ENCODE measurements at regions not wholly inside any gene's neighbourhood (a gene's known extent, or its start where the extent isn't known, plus 50 kb on each side); places are given as distances from the start of the nearest gene placed in this dataset.

- Histone ChIP-seq H3K27ac (no peak overlapping the region), H3K9me3 (no peaks in the 10 kb centered on the region), H3K4me1 (no peaks in the 10 kb centered on the region), H3K27me3 (no peaks in the 10 kb centered on the region), H3K4me3 (no peak overlapping the region), H3K36me3 (no peaks in the 10 kb centered on the region)
- DNase-seq = no peak
- 57 to 70% methylated on average over 2 of the region's 2 CpGs for WGBS, 2 donors
- intact Hi-C loops (cut with DNase I) = no loop called here
- TF ChIP-seq EP300 (IDR thresholded peaks at IDR 0.05) = no peak
- TF ChIP-seq POLR2A (IDR thresholded peaks at IDR 0.05) = no peak
These were observed 132.9 kb upstream of the GUCY1A2 start for GRCh38 chr11:107151158-107151557.

DNA sequence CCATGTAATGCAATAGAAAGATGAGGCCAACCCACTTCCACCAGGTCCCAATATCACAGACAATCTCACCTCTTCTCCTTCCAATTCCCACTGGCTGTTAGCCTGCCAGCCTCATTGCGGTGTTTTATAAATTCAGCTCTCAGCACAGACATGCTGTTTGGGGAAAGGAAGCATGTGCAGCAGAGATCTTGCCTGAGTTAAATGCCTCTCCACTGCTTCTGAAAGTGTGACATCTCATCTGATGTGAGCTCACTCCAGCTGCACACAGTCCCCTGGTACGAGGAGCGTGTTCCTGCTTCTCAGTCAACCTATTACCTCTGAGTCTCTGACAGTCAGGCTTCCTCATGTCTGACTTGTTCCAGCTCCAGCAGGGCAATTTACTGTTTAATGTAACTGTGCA, 122.7 kb upstream of the GUCY1A2 start:
- H3K4me3 ChIP-seq = no peak overlapping the region
- no peak for DNase-seq
- WGBS, 2 donors = 79 to 86% methylated on average over 3 of the region's 3 CpGs
- H3K27ac ChIP-seq = no peak overlapping the region
- intact Hi-C loops (cut with DNase I) = no loop called here
- no peaks in the 10 kb centered on the region for H3K9me3 ChIP-seq
- no peaks in the 10 kb centered on the region for H3K4me1 ChIP-seq
- H3K27me3 ChIP-seq = no peaks in the 10 kb centered on the region
- H3K36me3 ChIP-seq = no peaks in the 10 kb centered on the region
- TF ChIP-seq, protein P1, sequence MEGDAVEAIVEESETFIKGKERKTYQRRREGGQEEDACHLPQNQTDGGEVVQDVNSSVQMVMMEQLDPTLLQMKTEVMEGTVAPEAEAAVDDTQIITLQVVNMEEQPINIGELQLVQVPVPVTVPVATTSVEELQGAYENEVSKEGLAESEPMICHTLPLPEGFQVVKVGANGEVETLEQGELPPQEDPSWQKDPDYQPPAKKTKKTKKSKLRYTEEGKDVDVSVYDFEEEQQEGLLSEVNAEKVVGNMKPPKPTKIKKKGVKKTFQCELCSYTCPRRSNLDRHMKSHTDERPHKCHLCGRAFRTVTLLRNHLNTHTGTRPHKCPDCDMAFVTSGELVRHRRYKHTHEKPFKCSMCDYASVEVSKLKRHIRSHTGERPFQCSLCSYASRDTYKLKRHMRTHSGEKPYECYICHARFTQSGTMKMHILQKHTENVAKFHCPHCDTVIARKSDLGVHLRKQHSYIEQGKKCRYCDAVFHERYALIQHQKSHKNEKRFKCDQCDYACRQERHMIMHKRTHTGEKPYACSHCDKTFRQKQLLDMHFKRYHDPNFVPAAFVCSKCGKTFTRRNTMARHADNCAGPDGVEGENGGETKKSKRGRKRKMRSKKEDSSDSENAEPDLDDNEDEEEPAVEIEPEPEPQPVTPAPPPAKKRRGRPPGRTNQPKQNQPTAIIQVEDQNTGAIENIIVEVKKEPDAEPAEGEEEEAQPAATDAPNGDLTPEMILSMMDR (IDR thresholded peaks at IDR 0.05) = no peak
- no peak for TF ChIP-seq EP300 (IDR thresholded peaks at IDR 0.05)
- no peak for TF ChIP-seq POLR2A (IDR thresholded peaks at IDR 0.05)
- TF ChIP-seq POLR2AphosphoS5 (IDR thresholded peaks at IDR 0.05) = no peak

- Histone ChIP-seq H3K27me3 (no peaks in the 10 kb centered on the region), H3K4me3 (no peak overlapping the region), H3K9me3 (no peaks in the 10 kb centered on the region), H3K27ac (no peak overlapping the region), H3K36me3 (no peaks in the 10 kb centered on the region), H3K4me1 (no peaks in the 10 kb centered on the region)
- WGBS, 2 donors = 75 to 91% methylated on average over 4 of the region's 4 CpGs
- TF ChIP-seq, protein P1 (IDR thresholded peaks at IDR 0.05) = no peak
- TF ChIP-seq POLR2A (IDR thresholded peaks at IDR 0.05) (no peak), EP300 (IDR thresholded peaks at IDR 0.05) (no peak), POLR2AphosphoS5 (IDR thresholded peaks at IDR 0.05) (no peak)
- intact Hi-C loops (cut with DNase I) = no loop called here
- DNase-seq = no peak
These were observed 121.1 kb upstream of the GUCY1A2 start for GRCh38 chr11:107139396-107139795.

DNA sequence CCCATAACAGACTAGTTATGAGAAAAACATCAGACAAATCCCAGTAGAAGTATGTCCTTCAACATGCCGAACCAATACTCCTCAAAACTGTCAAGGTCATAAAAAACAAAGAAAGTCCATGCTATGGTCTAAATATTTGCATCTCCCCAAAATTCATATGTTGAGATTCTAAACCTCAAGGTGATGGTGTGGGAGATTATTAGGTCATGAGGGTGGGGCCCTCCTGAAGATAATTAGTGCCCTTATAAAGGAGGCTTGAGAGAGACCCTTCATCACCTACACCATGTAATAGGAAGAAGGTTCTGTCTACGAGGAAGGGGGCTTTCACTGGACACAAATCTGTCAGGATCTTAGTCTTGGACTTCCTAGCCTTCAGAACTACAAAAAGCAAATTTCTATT, 118.6 kb upstream of the GUCY1A2 start:
- no peaks in the 10 kb centered on the region for H3K36me3 ChIP-seq
- 86 to 91% methylated on average over 2 of the region's 2 CpGs for WGBS, 2 donors

GRCh38 chr11:107131756-107132155, 113.5 kb upstream of the GUCY1A2 start:
- Histone ChIP-seq H3K27ac (no peak overlapping the region), H3K4me3 (no peak overlapping the region), H3K4me1 (no peaks in the 10 kb centered on the region), H3K9me3 (no peaks in the 10 kb centered on the region), H3K27me3 (no peaks in the 10 kb centered on the region), H3K36me3 (no peaks in the 10 kb centered on the region)
- DNase-seq = no peak
- TF ChIP-seq POLR2A (IDR thresholded peaks at IDR 0.05) (no peak), POLR2AphosphoS5 (IDR thresholded peaks at IDR 0.05) (no peak), EP300 (IDR thresholded peaks at IDR 0.05) (no peak)
- TF ChIP-seq, protein P1 (IDR thresholded peaks at IDR 0.05) = no peak
- 23 to 29% methylated on average over 1 of the region's 1 CpG for WGBS, 2 donors
- intact Hi-C loops (cut with DNase I) = no loop called here

More for the DNA sequence above, 118.6 kb upstream of the GUCY1A2 start:
- H3K4me1 ChIP-seq = no peaks in the 10 kb centered on the region
- no peak for DNase-seq
- H3K9me3 ChIP-seq = no peaks in the 10 kb centered on the region
- intact Hi-C loops (cut with DNase I) = no loop called here
- no peak overlapping the region for H3K4me3 ChIP-seq
- H3K27me3 ChIP-seq = no peaks in the 10 kb centered on the region
- no peak overlapping the region for H3K27ac ChIP-seq
- TF ChIP-seq EP300 (IDR thresholded peaks at IDR 0.05) (no peak), POLR2AphosphoS5 (IDR thresholded peaks at IDR 0.05) (no peak), POLR2A (IDR thresholded peaks at IDR 0.05) (no peak)
- TF ChIP-seq, protein P1 (IDR thresholded peaks at IDR 0.05) = no peak
